D721Med (cell line): ENCODE measurements at regions not wholly inside any gene's neighbourhood (a gene's known extent, or its start where the extent isn't known, plus 50 kb on each side); places are given as distances from the start of the nearest gene placed in this dataset.
"Not testable (repeated sequence)": the region's sequence is repeated elsewhere in the genome, so short reads cannot be mapped to it uniquely, and the experiment has no call there.

Source experiments
- DNase-seq: peaks from one replicate; pipeline ENCODE4 v3.0.0; 2011; ENCODE audit warnings: low spot score; ENCODE audit not compliant: insufficient read length
- FAIRE-seq: peaks from 2 replicates; lab custom pipeline; 2011; peaks lifted over from hg19 to GRCh38; lab: Jason Lieb, UNC
- CTCF ChIP-seq: IDR thresholded peaks from 2 replicates; pipeline ENCODE4 v1.5.1; 2012; ENCODE audit warnings: mild to moderate bottlenecking, control low read depth; ENCODE audit not compliant: insufficient read depth; ENCODE audit errors: missing control alignments

GRCh38 chr4:13783800-13784411 is 156.4 kb upstream of the BOD1L1 start:
- DNase-seq (no peak), FAIRE-seq (no peak)
- TF ChIP-seq CTCF: no peak

- DNase-seq (no peak), FAIRE-seq (no peak)
- TF ChIP-seq CTCF: no peak
These were observed 165.6 kb upstream of the BOD1L1 start for GRCh38 chr4:13793020-13793710.

GRCh38 chr4:13794819-13795565 is 167.5 kb upstream of the BOD1L1 start:
- DNase-seq: no peak
- no peak for TF ChIP-seq CTCF
- no peak for FAIRE-seq

GRCh38 chr4:13797061-13797460 is 169.5 kb upstream of the BOD1L1 start:
- TF ChIP-seq CTCF: no peak
- FAIRE-seq (no peak), DNase-seq (no peak)

GRCh38 chr4:13815231-13815630 is 187.7 kb upstream of the BOD1L1 start:
- DNase-seq (no peak), FAIRE-seq (no peak)
- no peak for TF ChIP-seq CTCF

GRCh38 chr4:13816472-13816871 is 188.9 kb upstream of the BOD1L1 start:
- no peak for DNase-seq
- no peak for TF ChIP-seq CTCF
- no peak for FAIRE-seq

GRCh38 chr4:13821522-13821921 is 194.0 kb upstream of the BOD1L1 start:
- TF ChIP-seq CTCF: no peak
- FAIRE-seq: no peak
- DNase-seq: no peak

GRCh38 chr4:13825822-13826221 is 198.3 kb upstream of the BOD1L1 start:
- DNase-seq, FAIRE-seq: not testable (repeated sequence)
